ENCODE measurements at regions not wholly inside any gene's neighbourhood (a gene's known extent, or its start where the extent isn't known, plus 50 kb on each side); places are given as distances from the start of the nearest gene placed in this dataset.

GRCh38 chr2:168378960-168379669 is 77.0 kb upstream of the CERS6 start:
- no peak for DNase-seq (ENCODE audit: low spot score)

- DNase-seq (ENCODE audit: low spot score) = no peak
Observed at GRCh38 chr2:168380500-168380899, 75.6 kb upstream of the CERS6 start.

DNA sequence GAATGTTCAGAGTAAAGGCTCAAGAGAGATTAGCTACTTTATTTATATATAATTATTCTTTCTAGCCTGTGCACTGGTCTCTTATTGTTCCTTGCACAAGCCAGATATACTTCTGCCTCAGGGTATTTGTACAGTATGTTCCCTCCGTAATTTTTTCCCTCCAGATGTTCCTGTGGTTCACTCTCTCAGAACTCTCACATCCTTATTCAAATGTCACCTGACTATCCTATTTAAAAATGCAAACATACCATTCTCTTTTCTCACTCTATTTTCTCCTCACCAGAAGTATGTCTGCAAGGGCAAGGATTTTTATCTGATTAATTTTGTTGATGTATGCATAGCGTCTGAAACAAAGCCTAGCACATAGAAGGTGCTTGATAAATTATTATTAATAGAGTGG is 64.0 kb upstream of the CERS6 start:
- no peak for DNase-seq (ENCODE audit: low spot score)

DNA sequence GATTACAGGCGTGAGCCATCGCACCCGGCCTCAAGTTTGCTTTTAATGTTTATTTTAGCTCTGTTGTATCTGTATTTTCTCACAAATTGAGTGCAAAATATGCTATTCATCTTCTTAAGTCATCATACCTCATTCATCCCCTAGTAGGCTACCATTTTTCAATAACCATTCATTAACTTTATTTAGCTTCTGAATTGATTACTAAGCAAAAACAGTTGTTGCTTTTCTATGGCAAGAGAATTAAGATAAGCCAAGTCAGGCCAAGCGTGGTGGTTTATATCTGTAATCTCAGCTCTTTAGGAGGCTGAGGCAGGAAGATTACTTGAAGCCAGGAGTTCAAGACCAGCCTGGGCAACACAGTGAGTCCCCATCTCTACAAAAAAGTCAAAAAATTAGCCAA is 63.3 kb upstream of the CERS6 start:
- no peak for DNase-seq (ENCODE audit: low spot score)

DNA sequence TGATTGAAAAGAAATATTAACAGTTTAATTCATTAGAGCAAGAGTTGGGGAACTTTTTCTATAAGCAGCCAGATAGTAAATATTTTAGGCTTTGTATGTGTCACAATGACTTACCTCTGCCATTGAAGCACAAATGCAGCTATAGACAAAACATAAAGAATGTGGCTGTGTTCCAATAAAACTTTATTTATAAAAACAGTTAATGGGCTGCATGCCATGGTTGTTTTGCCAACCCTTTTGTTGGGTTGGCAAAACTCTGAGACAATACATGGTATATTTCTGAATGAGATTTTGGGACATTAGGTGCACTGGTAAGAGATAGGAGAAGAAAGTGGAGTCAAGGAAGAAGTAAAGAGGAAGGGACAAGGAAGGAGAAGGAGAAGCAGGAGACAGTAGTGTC is 61.8 kb upstream of the CERS6 start:
- DNase-seq (ENCODE audit: low spot score) = no peak

DNA sequence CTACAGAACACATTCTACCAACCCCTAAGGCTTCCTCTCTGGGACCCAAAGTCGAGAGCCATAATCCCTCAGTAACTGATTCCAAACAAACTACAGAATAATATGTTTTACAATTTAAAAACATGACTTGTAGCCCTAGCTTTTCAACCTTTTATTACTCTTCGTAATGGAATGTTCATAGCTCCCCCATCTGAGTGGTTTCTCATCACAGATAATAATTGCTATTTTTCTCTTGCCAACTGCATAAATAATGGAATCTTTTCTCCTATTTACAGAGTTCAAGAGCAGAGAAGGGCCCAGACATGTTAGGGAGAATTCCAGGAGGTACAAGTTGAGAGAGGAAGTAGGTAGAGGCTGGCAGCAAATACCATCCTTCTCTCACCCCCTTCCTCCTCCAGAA is 59.9 kb upstream of the CERS6 start:
- DNase-seq (ENCODE audit: low spot score) = no peak

- no peak for DNase-seq (ENCODE audit: low spot score)
Observed at GRCh38 chr2:168397629-168398028, 58.4 kb upstream of the CERS6 start.

GRCh38 chr2:168401048-168401556 is 55.0 kb upstream of the CERS6 start:
- no peak for DNase-seq (ENCODE audit: low spot score)

GRCh38 chr2:168401771-168402170 is 54.3 kb upstream of the CERS6 start:
- DNase-seq (ENCODE audit: low spot score) = no peak

- DNase-seq (ENCODE audit: low spot score) = no peak
Observed at GRCh38 chr2:168402531-168402930, 53.5 kb upstream of the CERS6 start.

- no peak for DNase-seq (ENCODE audit: low spot score)
Observed at GRCh38 chr2:168403736-168404135, 52.3 kb upstream of the CERS6 start.

GRCh38 chr2:168404764-168405163 is 51.3 kb upstream of the CERS6 start:
- DNase-seq (ENCODE audit: low spot score) = no peak

All from pons (tissue), 1 donor.